Loucy (cell line): ENCODE measurements at regions not wholly inside any gene's neighbourhood (a gene's known extent, or its start where the extent isn't known, plus 50 kb on each side); places are given as distances from the start of the nearest gene placed in this dataset.

ENCODE experiments used
- H2AFZ ChIP-seq: fragments of 200-600 bp; sonication (generic); 2 replicates; pipeline ENCODE4 v1.6.0; 2016; ENCODE audit warnings: antibody characterized with exemption, mild to moderate bottlenecking, low read length, moderate library complexity
- H3F3A ChIP-seq: fragments of 200-600 bp; 2 replicates; pipeline ENCODE4 v1.6.0; 2016; ENCODE audit warnings: antibody characterized with exemption, low read depth, mild to moderate bottlenecking
- H3K27me3 ChIP-seq: fragments of 200-600 bp; sonication (generic); 2 replicates; pipeline ENCODE4 v1.6.1; 2014; ENCODE audit warnings: low read length, mild to moderate bottlenecking; ENCODE audit not compliant: insufficient read depth, poor library complexity, severe bottlenecking
- H3K36me3 ChIP-seq: fragments of 200-600 bp; sonication (generic); 2 replicates; pipeline ENCODE4 v1.6.1; 2016; ENCODE audit warnings: low read length; ENCODE audit not compliant: insufficient read depth
- H3K4me1 ChIP-seq: fragments of 200-600 bp; sonication (generic); 2 replicates; pipeline ENCODE4 v1.5.1; 2014; ENCODE audit warnings: low read length, mild to moderate bottlenecking; ENCODE audit not compliant: insufficient read depth, poor library complexity, severe bottlenecking
- H3K4me2 ChIP-seq: fragments of 200-600 bp; sonication (generic); 2 replicates; pipeline ENCODE4 v1.6.0; 2014; ENCODE audit warnings: antibody characterized with exemption, low read length, low read depth, mild to moderate bottlenecking; ENCODE audit not compliant: poor library complexity, severe bottlenecking
- H3K4me3 ChIP-seq: fragments of 200-600 bp; sonication (generic); 2 replicates; pipeline ENCODE4 v1.5.1; 2014; ENCODE audit warnings: low read length, mild to moderate bottlenecking, mixed read lengths; ENCODE audit not compliant: poor library complexity, severe bottlenecking
- H3K79me2 ChIP-seq: fragments of 200-600 bp; sonication (generic); 2 replicates; pipeline ENCODE4 v1.6.1; 2014; ENCODE audit warnings: low read length; ENCODE audit not compliant: insufficient read depth
- H3K9ac ChIP-seq: fragments of 200-600 bp; sonication (generic); 2 replicates; pipeline ENCODE4 v1.6.0; 2014; ENCODE audit warnings: mild to moderate bottlenecking, low read depth, low read length, moderate library complexity; ENCODE audit not compliant: poor library complexity, severe bottlenecking
- H3K9me2 ChIP-seq: fragments of 200-600 bp; sonication (generic); replicated peaks from 2 replicates; pipeline ENCODE4 v1.6.1; 2016; ENCODE audit warnings: low read depth, low read length, mixed read lengths
- H3K9me3 ChIP-seq: fragments of 200-600 bp; sonication (generic); 2 replicates; pipeline ENCODE4 v1.6.1; 2014; ENCODE audit warnings: mild to moderate bottlenecking, antibody characterized with exemption, low read length, low read depth; ENCODE audit not compliant: insufficient read depth
- H4K20me1 ChIP-seq: fragments of 200-600 bp; sonication (generic); 2 replicates; pipeline ENCODE4 v1.6.0; 2014; ENCODE audit warnings: antibody characterized with exemption, low read length, mild to moderate bottlenecking; ENCODE audit not compliant: insufficient read depth, poor library complexity, severe bottlenecking
- CTCF ChIP-seq: fragments of 200-600 bp; sonication (generic); conservative IDR thresholded peaks from 2 replicates; pipeline ENCODE4 v1.5.1; 2014; ENCODE audit warnings: mild to moderate bottlenecking, antibody characterized with exemption, low read length
- EZH2phosphoT487 ChIP-seq: fragments of 200-600 bp; IDR thresholded peaks from 2 replicates; pipeline ENCODE4 v1.6.1; 2018; ENCODE audit warnings: antibody characterized with exemption, mild to moderate bottlenecking, moderate library complexity, borderline replicate concordance

GRCh38 chr9:16275795-16276624 is 594.5 kb downstream of the BNC2 start:
- TF ChIP-seq CTCF (no peak), EZH2phosphoT487 (no peak)

GRCh38 chr9:16276866-16277265 is 593.6 kb downstream of the BNC2 start:
- Histone ChIP-seq H3K9me2 (no peaks in the 10 kb centered on the region), H3K27me3 (no peaks in the 10 kb centered on the region), H3F3A (no peaks in the 10 kb centered on the region), H4K20me1 (no peaks in the 10 kb centered on the region), H3K4me2 (no peak overlapping the region), H3K9ac (no peak overlapping the region), H2AFZ (no peak overlapping the region), H3K4me1 (no peaks in the 10 kb centered on the region), H3K9me3 (no peaks in the 10 kb centered on the region), H3K4me3 (no peak overlapping the region), H3K36me3 (no peaks in the 10 kb centered on the region), H3K79me2 (no peaks in the 10 kb centered on the region)
- TF ChIP-seq CTCF (no peak), EZH2phosphoT487 (no peak)

More at GRCh38 chr9:16275795-16276624, 594.5 kb downstream of the BNC2 start:
- Histone ChIP-seq H2AFZ (no peak overlapping the region), H3K4me1 (no peaks in the 10 kb centered on the region), H3K9ac (no peak overlapping the region), H3K36me3 (no peaks in the 10 kb centered on the region), H3K4me2 (no peak overlapping the region), H3K9me2 (no peaks in the 10 kb centered on the region), H3K79me2 (no peaks in the 10 kb centered on the region), H3F3A (no peaks in the 10 kb centered on the region), H3K4me3 (no peak overlapping the region), H3K27me3 (no peaks in the 10 kb centered on the region), H3K9me3 (no peaks in the 10 kb centered on the region), H4K20me1 (no peaks in the 10 kb centered on the region)

GRCh38 chr9:16277471-16277960 is 593.0 kb downstream of the BNC2 start:
- Histone ChIP-seq H3K4me1 (no peaks in the 10 kb centered on the region), H3K9me2 (no peaks in the 10 kb centered on the region), H4K20me1 (no peaks in the 10 kb centered on the region), H3K36me3 (no peaks in the 10 kb centered on the region), H3K4me3 (no peak overlapping the region), H3K9me3 (no peaks in the 10 kb centered on the region), H3K79me2 (no peaks in the 10 kb centered on the region), H3K9ac (no peak overlapping the region), H3K4me2 (no peak overlapping the region), H3K27me3 (no peaks in the 10 kb centered on the region), H2AFZ (no peak overlapping the region), H3F3A (no peaks in the 10 kb centered on the region)
- no peak for TF ChIP-seq CTCF
- no peak for TF ChIP-seq EZH2phosphoT487
